Peyer's patch (tissue), 4 donors: ENCODE measurements at regions not wholly inside any gene's neighbourhood (a gene's known extent, or its start where the extent isn't known, plus 50 kb on each side); places are given as distances from the start of the nearest gene placed in this dataset.

ENCODE experiments used
- CTCF ChIP-seq, 6 experiments: fragments of 450-650 bp in 4 of 6; fragments of 200-600 bp in 2 of 6; sonication (generic) in 1 of 6; IDR thresholded peaks; one replicate each; pipeline ENCODE4 v1.5.1; 2017 to 2019; ENCODE audit warnings: antibody characterized with exemption in 6 of 6, mild to moderate bottlenecking in 3 of 6, moderate library complexity in 1 of 6
- POLR2A ChIP-seq, 2 donors: fragments of 450-650 bp; IDR thresholded peaks; one replicate each; pipeline ENCODE4 v1.5.1; 2017; ENCODE audit warnings: antibody characterized with exemption in 2 of 2, mild to moderate bottlenecking in 2 of 2, moderate library complexity in 2 of 2

GRCh38 chr10:33057620-33058019 is 99.6 kb upstream of the ITGB1 start:
- TF ChIP-seq CTCF (IDR thresholded peaks at IDR 0.05) (no peak), POLR2A (IDR thresholded peaks at IDR 0.05) (no peak)
